K562 (cell line): ENCODE measurements at regions not wholly inside any gene's neighbourhood (a gene's known extent, or its start where the extent isn't known, plus 50 kb on each side); places are given as distances from the start of the nearest gene placed in this dataset.

Experiments
- ARID1B ChIP-seq: fragments of 450-650 bp; IDR thresholded peaks from 2 replicates; pipeline ENCODE4 v1.6.1; 2016; ENCODE audit warnings: antibody characterized with exemption, mild to moderate bottlenecking, inconsistent platforms
- ATF1 ChIP-seq, 2 experiments: fragments of 450-650 bp in 1 of 2; IDR thresholded peaks; 2 replicates each; pipeline ENCODE4 v1.6.1; 2016; ENCODE audit warnings: missing compliant biosample characterization in 1 of 2, missing genetic modification characterization in 1 of 2
- ATF7 ChIP-seq: fragments of 450-650 bp; IDR thresholded peaks from 2 replicates; pipeline ENCODE4 v1.7.1; 2014; ENCODE audit warnings: mild to moderate bottlenecking, moderate library complexity
- COPS2 ChIP-seq: fragments of 450-650 bp; conservative IDR thresholded peaks from 2 replicates; pipeline ENCODE4 v1.6.1; 2016; ENCODE audit warnings: mild to moderate bottlenecking, moderate library complexity
- ELF1 ChIP-seq: fragments of 200-800 bp; sonication (Bioruptor generic); IDR thresholded peaks from 2 replicates; pipeline ENCODE4 v1.6.1; 2016; ENCODE audit warnings: missing genetic modification characterization, missing compliant biosample characterization
- FOXP1 ChIP-seq: sonication (generic); formaldehyde crosslinking; IDR thresholded peaks from 2 replicates; pipeline ENCODE4 v1.8.0; 2022; ENCODE audit warnings: mild to moderate bottlenecking, missing genetic modification reagents
- HDAC3 ChIP-seq: fragments of 450-650 bp; IDR thresholded peaks from 2 replicates; pipeline ENCODE4 v1.6.1; 2018; ENCODE audit warnings: borderline replicate concordance, mild to moderate bottlenecking, moderate library complexity; ENCODE audit not compliant: partially characterized antibody
- MAFG ChIP-seq: fragments of 450-650 bp; conservative IDR thresholded peaks from 2 replicates; pipeline ENCODE4 v1.6.1; 2016; ENCODE audit warnings: missing genetic modification characterization, missing compliant biosample characterization
- NCOA4 ChIP-seq: fragments of 450-650 bp; IDR thresholded peaks from 2 replicates; pipeline ENCODE4 v1.6.1; 2018; ENCODE audit warnings: mild to moderate bottlenecking; ENCODE audit not compliant: partially characterized antibody
- NEUROD1 ChIP-seq: fragments of 150-350 bp; IDR thresholded peaks from 2 replicates; pipeline ENCODE4 v1.6.1; 2014; ENCODE audit warnings: borderline replicate concordance, low read length, low read depth; ENCODE audit not compliant: partially characterized antibody
- NR1H2 ChIP-seq: sonication (generic); formaldehyde crosslinking; IDR thresholded peaks from 2 replicates; pipeline ENCODE4 v1.4.0; 2020; ENCODE audit warnings: mild to moderate bottlenecking, missing genetic modification reagents
- PRPF4 ChIP-seq: fragments of 200-400 bp; formaldehyde crosslinking; IDR thresholded peaks from one replicate; pipeline ENCODE4 v1.6.1; 2017; ENCODE audit warnings: low read length, low read depth, mild to moderate bottlenecking; ENCODE audit not compliant: insufficient read depth, poor library complexity, severe bottlenecking
- SIX5 ChIP-seq, 2 experiments: IDR thresholded peaks; 2 replicates each; pipeline ENCODE4 v1.6.1; 2011; ENCODE audit warnings: low read length in 2 of 2, borderline replicate concordance in 1 of 2, low read depth in 1 of 2, mild to moderate bottlenecking in 1 of 2, moderate library complexity in 1 of 2; ENCODE audit not compliant: insufficient read depth in 1 of 2
- SLC30A9 ChIP-seq: fragments of 250-450 bp; sonication (Bioruptor Pico); IDR thresholded peaks from 2 replicates; pipeline ENCODE4 v1.8.0; 2022; ENCODE audit warnings: mild to moderate bottlenecking, moderate library complexity
- SMAD2 ChIP-seq: fragments of 150-350 bp; IDR thresholded peaks from 2 replicates; pipeline ENCODE4 v1.6.1; 2014; ENCODE audit warnings: low read depth, mild to moderate bottlenecking, low read length
- STAG1 ChIP-seq: sonication (generic); formaldehyde crosslinking; IDR thresholded peaks from 2 replicates; pipeline ENCODE4 v1.5.0; 2020; ENCODE audit warnings: missing genetic modification reagents, borderline replicate concordance
- TSC22D4 ChIP-seq: fragments of 450-650 bp; IDR thresholded peaks from 2 replicates; pipeline ENCODE4 v1.6.1; 2016; ENCODE audit warnings: missing genetic modification characterization, missing biosample characterization, control low read depth
- ZBED1 ChIP-seq: IDR thresholded peaks from 2 replicates; pipeline ENCODE4 v1.6.1; 2014
- ZNF77 ChIP-seq: fragments of 250-450 bp; sonication (Bioruptor Pico); IDR thresholded peaks from 2 replicates; pipeline ENCODE4 v1.5.0; 2020
- ZSCAN32 ChIP-seq: fragments of 450-650 bp; formaldehyde crosslinking; IDR thresholded peaks from 2 replicates; pipeline ENCODE4 v1.4.0; 2020; ENCODE audit warnings: mild to moderate bottlenecking, moderate library complexity
- TF ChIP-seq, protein P1 (sequence below): fragments of 250-450 bp; sonication (Bioruptor Pico); IDR thresholded peaks from 2 replicates; pipeline ENCODE4 v1.5.0; 2022; ENCODE audit warnings: mild to moderate bottlenecking
- TF ChIP-seq, protein P2 (sequence below): sonication (generic); formaldehyde crosslinking; IDR thresholded peaks from 2 replicates; pipeline ENCODE4 v1.8.1; 2023; ENCODE audit warnings: missing genetic modification reagents, mild to moderate bottlenecking, borderline replicate concordance

GRCh38 chr3:177359593-177360357 lies 162.5 kb upstream of the TBL1XR1 start (continued):
- TF ChIP-seq, protein P1, sequence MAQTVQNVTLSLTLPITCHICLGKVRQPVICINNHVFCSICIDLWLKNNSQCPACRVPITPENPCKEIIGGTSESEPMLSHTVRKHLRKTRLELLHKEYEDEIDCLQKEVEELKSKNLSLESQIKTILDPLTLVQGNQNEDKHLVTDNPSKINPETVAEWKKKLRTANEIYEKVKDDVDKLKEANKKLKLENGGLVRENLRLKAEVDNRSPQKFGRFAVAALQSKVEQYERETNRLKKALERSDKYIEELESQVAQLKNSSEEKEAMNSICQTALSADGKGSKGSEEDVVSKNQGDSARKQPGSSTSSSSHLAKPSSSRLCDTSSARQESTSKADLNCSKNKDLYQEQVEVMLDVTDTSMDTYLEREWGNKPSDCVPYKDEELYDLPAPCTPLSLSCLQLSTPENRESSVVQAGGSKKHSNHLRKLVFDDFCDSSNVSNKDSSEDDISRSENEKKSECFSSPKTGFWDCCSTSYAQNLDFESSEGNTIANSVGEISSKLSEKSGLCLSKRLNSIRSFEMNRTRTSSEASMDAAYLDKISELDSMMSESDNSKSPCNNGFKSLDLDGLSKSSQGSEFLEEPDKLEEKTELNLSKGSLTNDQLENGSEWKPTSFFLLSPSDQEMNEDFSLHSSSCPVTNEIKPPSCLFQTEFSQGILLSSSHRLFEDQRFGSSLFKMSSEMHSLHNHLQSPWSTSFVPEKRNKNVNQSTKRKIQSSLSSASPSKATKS (CRISPR knock-in tag): no peak
- peak; percentile 96 for TF ChIP-seq NEUROD1
- peak; percentile 94 for TF ChIP-seq FOXP1 (CRISPR knock-in tag)
- peak; percentile 66 for TF ChIP-seq ELF1 (tag)
- no peak for TF ChIP-seq ATF1 (CRISPR knock-in tag; IDR thresholded peaks at IDR 0.05)
- TF ChIP-seq ATF1 (tag; IDR thresholded peaks at IDR 0.05): peak; percentile 91
- no peak for TF ChIP-seq STAG1 (CRISPR knock-in tag)
- no peak for TF ChIP-seq TSC22D4 (tag)
- peak; percentile 91 for TF ChIP-seq NR1H2 (CRISPR knock-in tag)
- TF ChIP-seq ATF7: peak; percentile 98
- TF ChIP-seq ZBED1: peak; percentile 65; the same call in 1 of the 2 replicates
- no peak for TF ChIP-seq ZNF77 (CRISPR knock-in tag)
- TF ChIP-seq MAFG: peak; percentile 84
- peak; percentile 84 for TF ChIP-seq PRPF4
- TF ChIP-seq ARID1B: peak; percentile 78
- peak; percentile 96 for TF ChIP-seq HDAC3
- TF ChIP-seq SLC30A9: no peak
- TF ChIP-seq SIX5 (IDR thresholded peaks at IDR 0.05; ENCODE audit: borderline replicate concordance in 1 of 2, insufficient read depth in 1 of 2, low read depth in 1 of 2, low read length in 2 of 2): no peak
- no peak for TF ChIP-seq ZSCAN32
- no peak for TF ChIP-seq SMAD2
- no peak for TF ChIP-seq COPS2
- no peak for TF ChIP-seq NCOA4
- TF ChIP-seq, protein P2, sequence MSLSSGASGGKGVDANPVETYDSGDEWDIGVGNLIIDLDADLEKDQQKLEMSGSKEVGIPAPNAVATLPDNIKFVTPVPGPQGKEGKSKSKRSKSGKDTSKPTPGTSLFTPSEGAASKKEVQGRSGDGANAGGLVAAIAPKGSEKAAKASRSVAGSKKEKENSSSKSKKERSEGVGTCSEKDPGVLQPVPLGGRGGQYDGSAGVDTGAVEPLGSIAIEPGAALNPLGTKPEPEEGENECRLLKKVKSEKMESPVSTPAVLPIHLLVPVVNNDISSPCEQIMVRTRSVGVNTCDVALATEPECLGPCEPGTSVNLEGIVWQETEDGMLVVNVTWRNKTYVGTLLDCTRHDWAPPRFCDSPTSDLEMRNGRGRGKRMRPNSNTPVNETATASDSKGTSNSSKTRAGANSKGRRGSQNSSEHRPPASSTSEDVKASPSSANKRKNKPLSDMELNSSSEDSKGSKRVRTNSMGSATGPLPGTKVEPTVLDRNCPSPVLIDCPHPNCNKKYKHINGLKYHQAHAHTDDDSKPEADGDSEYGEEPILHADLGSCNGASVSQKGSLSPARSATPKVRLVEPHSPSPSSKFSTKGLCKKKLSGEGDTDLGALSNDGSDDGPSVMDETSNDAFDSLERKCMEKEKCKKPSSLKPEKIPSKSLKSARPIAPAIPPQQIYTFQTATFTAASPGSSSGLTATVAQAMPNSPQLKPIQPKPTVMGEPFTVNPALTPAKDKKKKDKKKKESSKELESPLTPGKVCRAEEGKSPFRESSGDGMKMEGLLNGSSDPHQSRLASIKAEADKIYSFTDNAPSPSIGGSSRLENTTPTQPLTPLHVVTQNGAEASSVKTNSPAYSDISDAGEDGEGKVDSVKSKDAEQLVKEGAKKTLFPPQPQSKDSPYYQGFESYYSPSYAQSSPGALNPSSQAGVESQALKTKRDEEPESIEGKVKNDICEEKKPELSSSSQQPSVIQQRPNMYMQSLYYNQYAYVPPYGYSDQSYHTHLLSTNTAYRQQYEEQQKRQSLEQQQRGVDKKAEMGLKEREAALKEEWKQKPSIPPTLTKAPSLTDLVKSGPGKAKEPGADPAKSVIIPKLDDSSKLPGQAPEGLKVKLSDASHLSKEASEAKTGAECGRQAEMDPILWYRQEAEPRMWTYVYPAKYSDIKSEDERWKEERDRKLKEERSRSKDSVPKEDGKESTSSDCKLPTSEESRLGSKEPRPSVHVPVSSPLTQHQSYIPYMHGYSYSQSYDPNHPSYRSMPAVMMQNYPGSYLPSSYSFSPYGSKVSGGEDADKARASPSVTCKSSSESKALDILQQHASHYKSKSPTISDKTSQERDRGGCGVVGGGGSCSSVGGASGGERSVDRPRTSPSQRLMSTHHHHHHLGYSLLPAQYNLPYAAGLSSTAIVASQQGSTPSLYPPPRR (CRISPR knock-in tag): 0 out of 2 replicates have a peak, but pooled peaks have one; percentile 56
